Activated CD4-positive, CD25-positive, alpha-beta regulatory T cell treated with anti-CD3 and anti-CD28 coated beads, Interleukin-2, amount 50 U/mL, for 16 hours (primary cell): ENCODE measurements at regions not wholly inside any gene's neighbourhood (a gene's known extent, or its start where the extent isn't known, plus 50 kb on each side); places are given as distances from the start of the nearest gene placed in this dataset.
"Not testable (repeated sequence)": the region's sequence is repeated elsewhere in the genome, so short reads cannot be mapped to it uniquely, and the experiment has no call there.

Source experiments
- DNase-seq: peaks from one replicate; pipeline ENCODE4 v3.0.0-alpha.2; 2020; ENCODE audit warnings: low read depth, low spot score

GRCh38 chr1:185406006-185406690 is 89.1 kb upstream of the IVNS1ABP start:
- no peak for DNase-seq

- no peak for DNase-seq
Observed at GRCh38 chr1:185404907-185405568, 88.0 kb upstream of the IVNS1ABP start.

GRCh38 chr1:185404291-185404690 is 87.2 kb upstream of the IVNS1ABP start:
- no peak for DNase-seq

- no peak for DNase-seq
Observed at GRCh38 chr1:185402930-185403329, 85.9 kb upstream of the IVNS1ABP start.

- DNase-seq: no peak
Observed at GRCh38 chr1:185401019-185401418, 84.0 kb upstream of the IVNS1ABP start.

GRCh38 chr1:185400052-185400451 is 83.0 kb upstream of the IVNS1ABP start:
- DNase-seq: no peak

GRCh38 chr1:185398599-185398998 is 81.6 kb upstream of the IVNS1ABP start:
- DNase-seq: no peak

- DNase-seq: no peak
Observed at GRCh38 chr1:185398022-185398421, 81.0 kb upstream of the IVNS1ABP start.

GRCh38 chr1:185397183-185397582 is 80.1 kb upstream of the IVNS1ABP start:
- no peak for DNase-seq

GRCh38 chr1:185396126-185396525 is 79.1 kb upstream of the IVNS1ABP start:
- DNase-seq: no peak

- no peak for DNase-seq
Observed at GRCh38 chr1:185393815-185394214, 76.8 kb upstream of the IVNS1ABP start.

GRCh38 chr1:185393205-185393604 is 76.2 kb upstream of the IVNS1ABP start:
- DNase-seq: no peak

- no peak for DNase-seq
Observed at GRCh38 chr1:185388815-185389214, 71.8 kb upstream of the IVNS1ABP start.

GRCh38 chr1:185388346-185388745 is 71.3 kb upstream of the IVNS1ABP start:
- DNase-seq: no peak

- DNase-seq: no peak
Observed at GRCh38 chr1:185385991-185386390, 68.9 kb upstream of the IVNS1ABP start.

- DNase-seq: not testable (repeated sequence)
Observed at GRCh38 chr1:185383805-185384204, 66.8 kb upstream of the IVNS1ABP start.

- DNase-seq: no peak
Observed at GRCh38 chr1:185377831-185378230, 60.8 kb upstream of the IVNS1ABP start.

- no peak for DNase-seq
Observed at GRCh38 chr1:185376840-185377635, 60.0 kb upstream of the IVNS1ABP start.

- no peak for DNase-seq
Observed at GRCh38 chr1:185376288-185376687, 59.2 kb upstream of the IVNS1ABP start.

- DNase-seq: no peak
Observed at GRCh38 chr1:185375583-185375982, 58.5 kb upstream of the IVNS1ABP start.

GRCh38 chr1:185373813-185374529 is 56.9 kb upstream of the IVNS1ABP start:
- no peak for DNase-seq

GRCh38 chr1:185369786-185370185 is 52.7 kb upstream of the IVNS1ABP start:
- no peak for DNase-seq
